H1 (cell line): ENCODE measurements at regions not wholly inside any gene's neighbourhood (a gene's known extent, or its start where the extent isn't known, plus 50 kb on each side); places are given as distances from the start of the nearest gene placed in this dataset.

Source experiments
- RXRA ChIP-seq: IDR thresholded peaks from 2 replicates; pipeline ENCODE4 v1.6.1; 2011; ENCODE audit warnings: low read depth, mild to moderate bottlenecking, low read length, moderate library complexity; ENCODE audit not compliant: insufficient read depth
- YY1 ChIP-seq: IDR thresholded peaks from 2 replicates; pipeline ENCODE4 v1.6.1; 2011; ENCODE audit warnings: low read depth, mild to moderate bottlenecking, low read length
- TF ChIP-seq, protein P1 (sequence below): IDR thresholded peaks from 2 replicates; pipeline ENCODE4 v1.6.1; 2011; ENCODE audit warnings: low read length, improper control_type of control experiment

DNA sequence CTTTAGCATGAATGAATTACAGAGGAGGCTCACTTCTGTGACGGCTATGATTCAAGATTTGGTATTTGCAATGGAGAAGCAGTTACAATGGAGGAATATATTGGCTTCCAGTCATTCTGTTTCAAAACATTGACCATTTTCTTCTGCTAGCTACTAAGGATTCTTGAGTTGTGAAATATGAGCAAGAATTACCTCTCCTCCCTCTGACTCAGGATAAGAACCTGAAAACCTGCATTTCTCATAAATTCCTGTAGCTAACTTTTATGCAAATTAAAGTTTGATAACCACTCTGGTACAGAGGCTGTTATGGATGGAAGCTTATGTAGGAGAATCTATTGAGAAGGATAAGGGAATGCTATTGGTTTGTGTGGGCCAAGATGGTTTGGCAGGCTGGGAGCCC is 84.1 kb upstream of the MYRIP start (continued):
- TF ChIP-seq, protein P1, sequence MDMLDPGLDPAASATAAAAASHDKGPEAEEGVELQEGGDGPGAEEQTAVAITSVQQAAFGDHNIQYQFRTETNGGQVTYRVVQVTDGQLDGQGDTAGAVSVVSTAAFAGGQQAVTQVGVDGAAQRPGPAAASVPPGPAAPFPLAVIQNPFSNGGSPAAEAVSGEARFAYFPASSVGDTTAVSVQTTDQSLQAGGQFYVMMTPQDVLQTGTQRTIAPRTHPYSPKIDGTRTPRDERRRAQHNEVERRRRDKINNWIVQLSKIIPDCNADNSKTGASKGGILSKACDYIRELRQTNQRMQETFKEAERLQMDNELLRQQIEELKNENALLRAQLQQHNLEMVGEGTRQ: no peak
- TF ChIP-seq RXRA (no peak), YY1 (no peak)
